Activated CD4-positive, alpha-beta T cell treated with anti-CD3 and anti-CD28 coated beads for 4 hours (primary cell): ENCODE measurements at regions not wholly inside any gene's neighbourhood (a gene's known extent, or its start where the extent isn't known, plus 50 kb on each side); places are given as distances from the start of the nearest gene placed in this dataset.
"Not testable (repeated sequence)": the region's sequence is repeated elsewhere in the genome, so short reads cannot be mapped to it uniquely, and the experiment has no call there.

Experiments used
- DNase-seq, 2 donors: peaks; one replicate each; pipeline ENCODE4 v3.0.0-alpha.2; 2020

GRCh38 chr2:56515399-56515798 lies 331.6 kb downstream of the CCDC85A start:
- DNase-seq = no peak

DNA sequence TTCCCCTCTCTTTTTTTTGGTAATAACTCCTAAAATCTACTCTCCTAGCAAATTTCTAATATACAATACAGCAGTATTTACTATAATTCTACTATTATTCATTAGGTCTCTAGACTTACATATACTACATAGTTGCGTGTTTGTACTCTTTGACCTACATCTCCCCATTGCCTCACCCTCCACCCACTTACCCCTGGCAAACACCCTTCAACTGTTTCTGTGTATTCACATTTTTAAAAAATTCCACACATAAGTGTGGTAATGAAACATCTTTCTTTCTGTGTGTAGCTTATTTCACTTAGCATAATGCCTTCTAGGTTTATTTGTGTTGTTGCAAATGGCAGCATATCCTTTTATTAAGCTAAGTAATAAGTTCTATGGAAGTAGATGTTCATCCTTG lies 336.0 kb downstream of the CCDC85A start:
- DNase-seq = no peak

GRCh38 chr2:56522605-56523089 lies 338.9 kb downstream of the CCDC85A start:
- DNase-seq = no peak

GRCh38 chr2:56523816-56524215 lies 340.0 kb downstream of the CCDC85A start:
- DNase-seq = no peak

GRCh38 chr2:56531668-56532420 lies 348.1 kb downstream of the CCDC85A start:
- no peak for DNase-seq

DNA sequence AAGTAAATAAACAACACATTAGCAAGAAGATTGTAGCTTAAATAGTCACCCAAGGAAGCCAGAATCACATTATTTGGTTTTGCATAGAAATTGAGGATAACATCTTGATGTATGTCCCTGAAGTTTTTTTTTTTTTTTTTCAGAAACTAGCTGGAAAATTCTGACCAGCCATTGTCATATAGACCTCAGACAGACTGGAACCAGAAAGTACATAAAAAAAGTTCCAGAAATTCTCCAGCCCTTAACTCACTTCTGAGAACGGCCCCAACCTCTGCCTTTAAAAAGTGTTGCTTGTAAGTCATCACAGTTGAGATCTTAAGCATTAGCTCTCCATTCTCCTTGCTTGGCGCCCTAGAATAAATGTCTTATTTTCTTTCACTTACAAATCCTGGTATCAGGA lies 350.5 kb downstream of the CCDC85A start:
- no peak for DNase-seq

- DNase-seq = no peak
Observed at GRCh38 chr2:56537756-56538155, 354.0 kb downstream of the CCDC85A start.

- no peak for DNase-seq
Observed at GRCh38 chr2:56539618-56540017, 355.8 kb downstream of the CCDC85A start.

- no peak for DNase-seq
Observed at GRCh38 chr2:56540467-56540866, 356.7 kb downstream of the CCDC85A start.

GRCh38 chr2:56540916-56541315 lies 357.1 kb downstream of the CCDC85A start:
- DNase-seq = no peak

DNA sequence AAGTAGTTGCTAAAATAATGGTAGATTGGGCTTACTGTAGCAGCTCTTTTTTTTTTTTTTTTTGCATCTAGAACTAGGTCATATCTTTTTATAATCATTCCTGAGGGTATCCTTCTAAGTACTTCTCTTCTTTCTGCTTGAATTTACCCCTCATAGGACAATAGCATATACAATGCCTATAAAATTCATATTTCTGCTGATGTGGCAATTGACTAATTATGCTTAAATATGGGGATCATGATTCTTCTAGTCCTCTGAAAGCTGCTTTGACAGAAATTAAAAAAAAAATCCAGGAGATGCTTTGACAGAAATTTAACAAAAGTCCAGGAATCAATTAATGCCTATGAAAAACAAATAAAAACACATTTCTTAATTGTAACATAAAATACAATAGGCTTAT lies 358.4 kb downstream of the CCDC85A start:
- DNase-seq = no peak

- no peak for DNase-seq
Observed at GRCh38 chr2:56565143-56565542, 381.4 kb downstream of the CCDC85A start.

DNA sequence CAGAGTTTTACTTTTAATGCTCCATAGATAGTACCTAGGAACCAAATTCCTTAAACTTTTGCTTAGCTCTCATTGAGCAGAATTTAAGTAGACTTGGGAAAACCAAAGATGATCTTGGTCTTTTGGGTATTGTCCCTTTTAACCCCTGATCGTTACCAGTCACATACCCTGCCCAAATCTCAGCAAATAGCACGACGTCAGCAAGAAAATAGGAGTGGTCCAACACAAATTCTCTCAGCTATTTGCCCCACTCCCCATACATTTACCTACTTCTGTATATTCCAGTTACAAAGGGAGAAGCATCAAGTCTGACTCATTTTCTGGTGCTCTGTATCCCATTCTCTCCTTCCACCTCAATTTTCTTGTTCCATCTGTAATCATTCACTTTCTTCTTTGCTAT lies 387.3 kb downstream of the CCDC85A start:
- DNase-seq = no peak

DNA sequence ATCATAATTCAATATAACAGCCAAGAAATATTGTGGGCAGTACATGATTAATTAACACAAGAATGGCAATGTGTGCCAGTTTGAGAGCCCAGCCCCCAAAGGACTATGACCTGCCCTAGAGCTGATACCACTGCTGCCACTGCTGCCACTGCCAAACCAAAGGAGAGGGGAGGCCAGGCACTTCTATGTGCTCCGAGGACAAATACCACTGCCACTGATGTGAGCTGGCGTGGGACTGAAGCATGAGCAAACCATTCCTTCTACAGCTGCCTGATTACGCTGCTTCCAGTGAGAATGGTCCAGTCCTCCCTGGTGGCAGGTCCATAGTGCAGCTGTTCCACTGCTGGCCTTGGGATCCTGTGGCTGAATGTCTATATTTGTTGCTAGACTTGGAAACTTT lies 392.2 kb downstream of the CCDC85A start:
- no peak for DNase-seq

DNA sequence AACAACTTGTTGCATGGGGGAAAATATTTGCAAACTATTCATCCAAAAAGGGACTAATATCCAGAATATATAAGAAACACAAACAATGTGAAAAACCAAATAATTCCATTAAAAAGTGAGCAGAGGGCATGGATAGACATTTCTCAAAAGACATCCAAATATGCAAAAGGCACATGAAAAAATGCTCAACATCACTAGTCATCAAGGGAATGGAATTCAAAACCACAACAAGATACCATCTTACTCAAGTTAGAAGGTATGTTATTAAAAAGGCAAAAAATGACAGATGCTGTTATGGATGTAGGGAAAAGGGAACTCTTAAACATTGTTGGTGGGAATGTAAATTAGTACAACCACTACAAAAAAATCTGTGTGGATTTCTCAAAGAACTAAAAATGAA lies 396.5 kb downstream of the CCDC85A start:
- DNase-seq = no peak

GRCh38 chr2:56582570-56582969 lies 398.8 kb downstream of the CCDC85A start:
- no peak for DNase-seq

GRCh38 chr2:56583796-56584315 lies 400.1 kb downstream of the CCDC85A start:
- DNase-seq = no peak

DNA sequence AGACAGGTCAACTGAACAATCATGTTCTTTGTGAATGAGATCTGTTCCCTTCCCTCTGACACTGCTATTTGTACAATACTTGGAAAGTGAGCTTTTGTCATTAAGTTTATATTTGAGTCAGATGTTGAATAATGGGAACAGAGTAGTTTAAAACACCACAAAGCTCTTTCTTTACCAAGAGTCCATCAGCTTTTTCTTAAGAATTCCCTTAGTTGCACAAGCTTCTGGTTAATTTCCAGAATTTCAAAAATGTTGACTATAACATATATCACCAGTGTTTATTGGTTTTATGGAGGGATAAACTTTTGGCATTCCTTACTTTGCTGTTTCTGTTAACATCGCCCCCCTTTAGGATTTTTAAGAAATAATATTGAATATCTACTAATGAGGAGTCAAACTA lies 403.7 kb downstream of the CCDC85A start:
- DNase-seq = no peak

DNA sequence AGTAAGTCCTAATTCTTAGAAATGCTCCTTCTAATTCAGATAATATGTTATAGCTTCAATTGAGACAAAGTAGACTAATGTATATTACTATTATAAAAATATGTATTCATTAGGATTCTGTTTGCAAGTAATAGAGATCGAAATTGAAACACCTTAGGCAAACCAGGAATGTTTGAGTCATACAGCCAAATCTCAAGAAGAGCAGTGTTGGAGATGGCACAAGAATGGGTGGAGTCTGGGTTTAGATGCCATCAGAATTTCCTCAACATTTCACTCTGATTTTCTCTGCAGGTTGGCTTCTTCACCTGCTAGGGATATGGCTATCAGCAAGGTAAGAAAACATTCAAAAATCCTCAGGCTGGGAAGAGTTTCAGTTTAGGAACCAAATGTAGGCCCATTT lies 405.4 kb downstream of the CCDC85A start:
- no peak for DNase-seq

DNA sequence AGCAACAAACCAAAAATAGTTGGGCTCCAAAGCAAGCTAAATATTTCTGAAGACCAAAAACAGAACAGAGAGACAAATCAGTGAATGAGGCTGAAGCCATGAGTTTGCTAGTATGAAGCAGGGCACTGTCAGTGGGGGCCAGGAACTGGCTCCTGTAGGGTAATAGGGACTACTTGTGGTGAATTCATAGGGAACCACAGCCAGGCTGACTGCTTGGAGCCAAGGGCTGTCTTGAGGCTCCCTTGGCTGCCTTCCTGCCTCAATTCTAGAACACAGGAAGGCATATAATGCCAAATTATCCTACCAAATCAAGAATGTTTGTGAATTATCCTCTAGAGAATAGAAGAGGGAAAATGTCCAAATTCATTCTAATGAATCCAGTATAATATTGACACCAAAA lies 406.0 kb downstream of the CCDC85A start:
- DNase-seq = no peak

DNA sequence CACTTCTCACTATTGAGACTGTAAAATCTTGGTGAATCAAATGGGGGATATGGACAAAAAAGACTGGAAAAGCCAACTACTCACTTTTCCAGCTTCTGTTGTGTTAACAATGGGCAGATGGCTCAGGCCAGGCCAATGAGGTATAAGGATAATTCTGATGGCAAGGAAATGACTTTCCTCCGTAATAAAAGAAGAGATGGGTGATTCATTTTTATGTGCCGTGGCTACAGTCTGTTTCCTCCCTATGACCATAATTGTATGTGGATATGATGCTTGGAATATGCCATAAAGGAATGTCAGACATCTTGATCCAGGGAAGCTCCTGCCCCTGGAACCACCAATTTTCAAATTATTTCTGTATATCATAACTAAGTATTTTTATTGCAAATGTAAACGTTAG lies 406.8 kb downstream of the CCDC85A start:
- DNase-seq = no peak

- not testable (repeated sequence) for DNase-seq
Observed at GRCh38 chr2:56606086-56606485, 422.3 kb downstream of the CCDC85A start.

DNA sequence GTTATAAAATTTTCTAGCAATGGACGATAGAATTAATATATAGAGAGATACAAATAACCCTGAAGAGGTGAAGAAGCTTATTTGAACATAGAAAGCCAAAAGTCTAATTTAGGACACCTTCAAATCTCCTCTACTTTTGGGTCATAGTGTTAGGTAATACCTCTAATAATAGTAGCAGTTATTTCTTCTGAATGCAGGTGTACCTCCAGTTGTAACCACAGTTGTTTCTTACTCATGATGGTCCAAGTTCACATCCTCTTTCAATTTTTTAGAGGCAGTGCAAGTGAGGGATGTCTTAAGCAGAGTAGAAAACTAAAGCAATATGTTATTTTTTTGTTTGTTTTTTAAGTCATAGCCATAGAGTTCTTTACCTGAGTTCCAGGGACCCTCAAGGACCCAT lies 429.5 kb downstream of the CCDC85A start:
- DNase-seq = no peak

- no peak for DNase-seq
Observed at GRCh38 chr2:56613920-56614319, 430.1 kb downstream of the CCDC85A start.

DNA sequence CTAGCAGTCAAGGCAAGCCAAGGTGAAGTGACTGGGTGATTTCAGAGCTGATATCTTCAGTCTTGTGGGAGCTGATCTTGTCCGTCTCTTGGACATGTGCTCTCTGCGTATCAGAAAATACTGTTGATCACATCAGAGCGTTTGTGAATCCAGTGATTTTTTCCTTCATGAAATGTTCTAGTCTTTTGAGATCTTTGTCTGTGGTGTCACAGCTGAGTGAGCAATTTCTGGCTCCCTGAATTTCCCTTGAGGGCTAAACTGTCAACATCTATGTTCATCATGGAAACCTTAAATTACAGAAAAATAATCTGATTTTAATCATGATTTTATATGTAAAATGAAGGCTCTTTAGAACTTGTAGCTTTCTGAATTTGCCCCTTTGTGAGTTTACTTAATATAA lies 432.0 kb downstream of the CCDC85A start:
- DNase-seq = no peak
